ENCODE measurements at regions not wholly inside any gene's neighbourhood (a gene's known extent, or its start where the extent isn't known, plus 50 kb on each side); places are given as distances from the start of the nearest gene placed in this dataset.

- no peak for TF ChIP-seq ELK4 (IDR thresholded peaks at IDR 0.05; ENCODE audit: borderline replicate concordance, low read depth, low read length)
- no peak for TF ChIP-seq ZNF610 (tag by site-specific recombination; IDR thresholded peaks at IDR 0.05; ENCODE audit: borderline replicate concordance)
- no peak for TF ChIP-seq ZNF426 (tag by site-specific recombination; IDR thresholded peaks at IDR 0.05)
- TF ChIP-seq KLF1 (tag by site-specific recombination; IDR thresholded peaks at IDR 0.05): no peak
- TF ChIP-seq ZNF433 (tag by site-specific recombination; IDR thresholded peaks at IDR 0.05; ENCODE audit: low read depth): no peak
- no peak for TF ChIP-seq ATF2 (tag by site-specific recombination; IDR thresholded peaks at IDR 0.05; ENCODE audit: low read depth)
- no peak for TF ChIP-seq ZNF2 (tag by site-specific recombination; IDR thresholded peaks at IDR 0.05)
- no peak for TF ChIP-seq ZNF211 (tag by site-specific recombination; IDR thresholded peaks at IDR 0.05; ENCODE audit: low read depth)
- no peak for TF ChIP-seq ZNF518A (tag by site-specific recombination; conservative IDR thresholded peaks at IDR 0.05; ENCODE audit: low read depth)
- no peak for TF ChIP-seq MZF1 (tag by site-specific recombination; IDR thresholded peaks at IDR 0.05; ENCODE audit: borderline replicate concordance)
- TF ChIP-seq CTCF (tag by site-specific recombination; IDR thresholded peaks at IDR 0.05): no peak
- no peak for TF ChIP-seq ZNF626 (tag by site-specific recombination; IDR thresholded peaks at IDR 0.05)
- TF ChIP-seq HOXC10 (CRISPR knock-in tag; IDR thresholded peaks at IDR 0.05): no peak
Observed at GRCh38 chr2:180130403-180130802, 123.3 kb upstream of the CWC22 start (continued).

GRCh38 chr2:180128861-180129260, 121.8 kb upstream of the CWC22 start:
- H3K4me1 ChIP-seq (ENCODE audit: control insufficient read depth, insufficient read depth, low read length): peaks cover 7% of the 10 kb centered on the region
- no peak overlapping the region for H3K4me3 ChIP-seq (ENCODE audit: low read depth, low read length)
- ChIA-PET CTCF (no interaction called here), POLR2A (no interaction called here)
- no peak overlapping the region for H3K27ac ChIP-seq (ENCODE audit: extremely low read depth, low read depth, low read length)
- no peaks in the 10 kb centered on the region for H3K9me3 ChIP-seq (ENCODE audit: control insufficient read depth, insufficient read depth, low read depth, low read length)
- no peaks in the 10 kb centered on the region for H3K36me3 ChIP-seq (ENCODE audit: control insufficient read depth in 2 of 2, insufficient read depth in 1 of 2, low read length in 2 of 2)
- TF ChIP-seq KLF8 (tag by site-specific recombination; IDR thresholded peaks at IDR 0.05) (no peak), ZIC2 (tag by site-specific recombination; IDR thresholded peaks at IDR 0.05) (no peak), ZNF623 (tag by site-specific recombination; IDR thresholded peaks at IDR 0.05) (no peak), ZNF121 (tag by site-specific recombination; IDR thresholded peaks at IDR 0.05) (no peak), ZBTB26 (tag by site-specific recombination; optimal IDR thresholded peaks at IDR 0.05) (no peak), ZNF558 (tag by site-specific recombination; IDR thresholded peaks at IDR 0.05) (no peak), MEIS1 (CRISPR knock-in tag; IDR thresholded peaks at IDR 0.05; ENCODE audit: borderline replicate concordance) (no peak), ZNF423 (tag by site-specific recombination; IDR thresholded peaks at IDR 0.05) (no peak), ZNF23 (tag by site-specific recombination; IDR thresholded peaks at IDR 0.05; ENCODE audit: borderline replicate concordance) (no peak), ZNF76 (tag by site-specific recombination; IDR thresholded peaks at IDR 0.05; ENCODE audit: borderline replicate concordance, low read depth) (no peak), REPIN1 (tag by site-specific recombination; IDR thresholded peaks at IDR 0.05; ENCODE audit: low read depth) (no peak), YY1 (tag by site-specific recombination; IDR thresholded peaks at IDR 0.05) (no peak), HOXD13 (CRISPR knock-in tag; IDR thresholded peaks at IDR 0.05; ENCODE audit: borderline replicate concordance) (no peak), ZXDB (tag by site-specific recombination; IDR thresholded peaks at IDR 0.05) (no peak), HOXA7 (CRISPR knock-in tag; IDR thresholded peaks at IDR 0.05; ENCODE audit: borderline replicate concordance) (no peak), ZNF324 (tag by site-specific recombination; IDR thresholded peaks at IDR 0.05) (no peak)
